HG03196 (cell line): ENCODE measurements at regions not wholly inside any gene's neighbourhood (a gene's known extent, or its start where the extent isn't known, plus 50 kb on each side); places are given as distances from the start of the nearest gene placed in this dataset.
"Not testable (repeated sequence)": the region's sequence is repeated elsewhere in the genome, so short reads cannot be mapped to it uniquely, and the experiment has no call there.

Source experiments
- ATAC-seq: cut with Tn5 transposase; IDR thresholded peaks from one replicate; pipeline ENCODE4 v1.9.1; 2021; ENCODE audit not compliant: unreplicated experiment

DNA sequence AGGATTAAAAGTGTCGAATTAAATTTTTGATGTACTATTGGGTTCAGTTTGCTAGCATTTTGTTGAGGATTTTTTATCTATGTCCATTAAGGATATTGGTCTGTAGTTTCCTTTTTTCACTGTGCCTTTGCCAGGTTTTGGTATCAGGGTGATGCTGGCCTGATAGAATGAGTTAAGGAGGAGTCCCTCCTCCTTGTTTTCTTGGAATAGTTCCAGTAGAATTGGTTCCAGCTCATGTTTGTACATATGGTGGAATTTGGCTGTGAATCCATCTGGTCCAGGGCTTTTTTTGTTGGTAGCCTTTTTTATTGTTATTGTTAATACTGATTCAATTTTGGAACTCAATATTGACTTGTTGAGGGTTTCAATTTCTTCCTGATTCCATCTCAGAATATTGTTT, 141.8 kb downstream of the SIM1 start:
- no peak for ATAC-seq

- ATAC-seq, result no peak
Measured at GRCh38 chr6:100320686-100321085, 144.0 kb downstream of the SIM1 start.

- ATAC-seq, result no peak
Measured at GRCh38 chr6:100317031-100317430, 147.7 kb downstream of the SIM1 start.

GRCh38 chr6:100314186-100314585, 150.5 kb downstream of the SIM1 start:
- ATAC-seq, result no peak

- no peak for ATAC-seq
Measured at GRCh38 chr6:100311707-100312251, 152.9 kb downstream of the SIM1 start.

DNA sequence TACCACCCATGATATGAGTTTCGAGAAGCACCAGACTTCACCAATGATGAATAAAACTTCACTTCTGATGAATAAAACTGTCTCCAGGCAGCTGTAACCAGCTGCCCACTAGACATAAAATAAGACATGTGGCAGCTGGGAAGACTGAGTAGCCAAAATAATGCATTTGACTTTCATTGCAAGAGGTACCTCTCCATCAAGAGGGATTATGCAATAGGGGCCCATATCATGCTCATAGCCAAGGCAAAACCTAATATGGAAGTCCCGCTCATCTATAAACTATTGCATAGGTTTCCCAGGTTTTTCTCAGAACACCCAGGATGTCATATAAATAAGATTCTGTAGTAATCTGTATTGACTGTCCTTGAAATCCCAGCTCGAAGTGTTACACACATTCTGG, 155.5 kb downstream of the SIM1 start:
- ATAC-seq, result no peak

GRCh38 chr6:100307561-100307960, 157.2 kb downstream of the SIM1 start:
- no peak for ATAC-seq

DNA sequence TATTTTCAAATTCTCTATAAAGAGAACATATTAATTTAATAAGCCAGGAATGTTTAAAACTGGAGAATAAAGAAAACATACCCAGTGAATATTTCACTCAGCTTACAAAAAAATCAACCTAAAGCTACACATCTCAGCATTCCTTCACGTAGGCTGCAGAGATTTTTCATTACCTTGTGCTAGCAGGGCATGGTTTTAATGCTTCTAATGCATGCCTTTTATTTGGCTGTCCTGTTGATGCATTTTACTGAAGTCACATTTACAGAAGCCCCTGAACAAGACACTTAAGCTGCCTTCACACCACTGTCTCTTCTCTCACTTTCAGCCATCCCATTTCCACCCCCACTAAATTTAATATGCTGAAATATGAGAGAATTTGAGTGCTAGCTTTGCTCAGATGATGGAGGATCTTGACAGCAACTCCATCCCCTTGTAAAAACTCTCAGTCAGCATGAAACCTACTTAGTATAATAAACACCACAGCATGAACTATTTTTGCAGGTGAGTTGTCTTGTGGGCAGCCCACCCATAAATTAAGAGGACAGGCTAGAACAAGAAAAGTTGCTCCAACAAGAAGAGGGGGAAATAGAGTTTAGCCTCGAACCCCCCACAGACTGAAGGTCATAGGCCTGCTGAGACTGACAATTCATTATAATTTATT, 159.4 kb downstream of the SIM1 start:
- no peak for ATAC-seq

GRCh38 chr6:100304575-100304974, 160.1 kb downstream of the SIM1 start:
- ATAC-seq, result no peak

GRCh38 chr6:100301731-100302130, 163.0 kb downstream of the SIM1 start:
- ATAC-seq, result no peak

GRCh38 chr6:100300221-100300736, 164.4 kb downstream of the SIM1 start:
- no peak for ATAC-seq

GRCh38 chr6:100296810-100297544, 167.7 kb downstream of the SIM1 start:
- ATAC-seq, result no peak

GRCh38 chr6:100295172-100295571, 169.5 kb downstream of the SIM1 start:
- ATAC-seq, result not testable (repeated sequence)

GRCh38 chr6:100289285-100289684, 175.4 kb downstream of the SIM1 start:
- ATAC-seq, result no peak

DNA sequence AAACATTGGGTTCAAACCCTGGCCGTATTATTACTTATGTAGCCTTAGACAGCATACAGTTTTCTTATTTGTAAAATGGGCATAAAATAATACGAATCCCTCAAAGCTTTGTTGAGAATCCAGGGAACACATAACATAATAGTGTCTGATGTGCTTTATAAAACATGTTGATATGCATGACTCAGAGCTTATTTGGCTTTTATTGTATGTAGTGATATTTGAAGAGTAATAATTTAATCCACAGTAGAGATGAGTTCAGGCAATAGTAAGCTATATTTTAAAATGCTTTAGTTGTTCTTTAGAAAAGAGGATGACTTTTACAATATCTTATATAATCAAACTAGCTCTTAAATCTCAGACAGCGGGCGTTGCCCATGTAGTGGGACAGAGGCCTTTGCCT, 176.4 kb downstream of the SIM1 start:
- ATAC-seq, result no peak

- ATAC-seq, result no peak
Measured at GRCh38 chr6:100283285-100283684, 181.4 kb downstream of the SIM1 start.

DNA sequence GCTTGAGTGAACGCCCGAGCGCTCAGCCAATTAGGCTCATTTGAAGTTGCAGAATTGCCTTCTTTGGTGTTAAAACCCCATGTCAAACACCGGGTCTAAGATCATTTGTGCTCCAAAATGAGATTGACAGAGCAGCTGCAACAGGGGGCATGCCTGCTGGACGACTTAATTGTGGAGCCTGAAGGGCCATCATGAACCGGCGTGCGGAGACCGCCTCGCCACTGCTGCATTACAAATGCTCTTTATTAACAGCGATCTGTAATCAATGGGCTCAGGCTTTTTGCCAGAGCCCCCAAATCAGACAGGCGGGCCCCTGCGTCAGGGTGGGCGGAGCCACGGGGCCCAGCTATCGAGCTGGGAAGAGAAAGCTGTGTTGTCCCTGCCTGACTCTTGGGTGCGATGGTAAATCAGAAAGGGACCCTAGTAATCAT, 183.2 kb downstream of the SIM1 start:
- ATAC-seq, result no peak

DNA sequence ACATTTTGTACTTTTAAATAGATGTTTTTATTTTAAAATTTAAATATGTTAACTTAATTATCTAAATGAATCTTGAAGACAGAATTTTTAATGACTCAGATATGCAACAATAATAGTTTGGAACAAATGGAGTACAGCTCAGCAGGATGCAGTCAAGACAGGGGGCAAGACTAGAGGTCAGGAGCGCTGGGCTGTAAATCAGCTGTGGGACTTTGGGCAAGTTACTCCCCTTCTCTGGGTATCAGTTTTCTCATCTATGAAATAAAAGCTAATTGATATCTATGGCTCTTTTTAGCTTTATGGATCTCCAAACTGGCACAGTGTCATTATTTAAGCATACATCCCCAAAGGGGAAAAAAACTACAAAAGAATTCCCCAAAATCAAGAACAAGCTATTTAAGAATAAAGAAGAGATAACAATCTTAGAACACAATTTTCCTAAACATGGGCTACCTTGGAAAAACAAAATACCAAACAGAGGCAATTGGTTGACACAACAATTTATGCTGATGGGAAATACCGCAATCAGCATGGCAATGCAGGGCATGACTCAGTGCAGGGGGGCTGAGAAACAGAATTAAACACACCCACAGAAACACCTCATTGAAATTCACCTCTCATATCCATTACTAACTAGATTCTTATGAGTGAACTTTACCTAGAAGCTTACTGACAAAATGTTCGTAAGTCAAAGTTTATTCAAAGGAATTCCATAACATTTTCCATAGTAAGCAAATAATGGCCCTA, 188.2 kb downstream of the SIM1 start:
- no peak for ATAC-seq

DNA sequence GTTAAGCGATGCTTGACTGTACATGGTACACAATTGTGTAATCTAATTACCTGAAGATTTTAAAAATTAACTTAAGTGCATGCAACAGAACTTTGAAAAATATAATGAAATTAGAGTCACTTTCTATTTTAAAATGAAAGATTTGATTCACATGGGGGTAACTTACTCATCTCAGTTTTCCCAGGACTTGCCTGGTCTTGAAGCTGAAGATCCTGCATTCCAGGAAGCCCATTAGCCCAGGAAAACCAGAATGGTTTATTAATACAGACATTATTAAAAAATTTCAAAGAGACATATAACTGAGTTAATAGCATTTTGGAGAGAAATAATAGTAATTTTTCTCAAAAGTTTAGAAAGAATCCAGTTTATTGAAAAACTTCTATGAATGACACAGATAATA, 190.6 kb downstream of the SIM1 start:
- no peak for ATAC-seq

- ATAC-seq, result no peak
Measured at GRCh38 chr6:100271625-100272024, 193.1 kb downstream of the SIM1 start.

- ATAC-seq, result no peak
Measured at GRCh38 chr6:100271202-100271601, 193.5 kb downstream of the SIM1 start.
